Common myeloid progenitor, CD34-positive (primary cell): ENCODE measurements at regions not wholly inside any gene's neighbourhood (a gene's known extent, or its start where the extent isn't known, plus 50 kb on each side); places are given as distances from the start of the nearest gene placed in this dataset.
A peak's percentile ranks its signal among the peaks of the same experiment; 100 is the strongest.
"Not testable (repeated sequence)": the region's sequence is repeated elsewhere in the genome, so short reads cannot be mapped to it uniquely, and the experiment has no call there.

ENCODE experiments used
- CTCF ChIA-PET: fragments of 350-600 bp; sonication (Branson Sonifier 250); formaldehyde crosslinking; loops from one replicate; lab custom pipeline; 2021; ENCODE audit warnings: antibody characterized with exemption; lab: Charles Lee
- POLR2A ChIA-PET: fragments of 350-600 bp; sonication (Branson Sonifier 250); formaldehyde crosslinking; loops from one replicate; lab custom pipeline; 2021; ENCODE audit warnings: antibody characterized with exemption; lab: Charles Lee
- DNase-seq, 3 donors: peaks; one replicate each; pipeline versions ENCODE4 v3.0.0 to v3.0.0-alpha.2; 2013
- H3K27ac ChIP-seq, 2 experiments: 1 replicate in 1 of 2; 2 replicates in 1 of 2; pipeline ENCODE4 v1.7.0; 2013; ENCODE audit warnings: inconsistent platforms in 2 of 2, low read length in 2 of 2, mild to moderate bottlenecking in 2 of 2, low read depth in 1 of 2, moderate library complexity in 1 of 2; ENCODE audit not compliant: severe bottlenecking in 2 of 2, insufficient read depth in 1 of 2, poor library complexity in 1 of 2
- H3K27me3 ChIP-seq, 5 experiments: replicated peaks in 2 of 5; 1 replicate in 3 of 5; 2 replicates in 2 of 5; pipeline versions ENCODE4 v1.6.1 to v1.7.0; 2013; ENCODE audit warnings: low read length in 4 of 5, mild to moderate bottlenecking in 2 of 5, moderate library complexity in 2 of 5, inconsistent platforms in 1 of 5; ENCODE audit not compliant: insufficient read depth in 5 of 5, control insufficient read depth in 4 of 5
- H3K36me3 ChIP-seq, 4 experiments: 1 replicate in 2 of 4; 2 replicates in 2 of 4; pipeline versions ENCODE4 v1.6.1 to v1.7.0; 2013; ENCODE audit warnings: low read length in 3 of 4, control low read depth in 1 of 4, mild to moderate bottlenecking in 1 of 4; ENCODE audit not compliant: control insufficient read depth in 4 of 4, insufficient read depth in 4 of 4
- H3K4me1 ChIP-seq, 4 experiments: 1 replicate in 3 of 4; 2 replicates in 1 of 4; pipeline versions ENCODE4 v1.6.1 to v1.7.1; 2013; ENCODE audit warnings: low read length in 3 of 4, mild to moderate bottlenecking in 3 of 4, control low read depth in 1 of 4, inconsistent platforms in 1 of 4, moderate library complexity in 1 of 4; ENCODE audit not compliant: control insufficient read depth in 4 of 4, insufficient read depth in 4 of 4; ENCODE audit errors: control extremely low read depth in 1 of 4
- H3K4me3 ChIP-seq, 7 experiments: 1 replicate in 4 of 7; 2 replicates in 3 of 7; pipeline versions ENCODE4 v1.5.1 to v1.7.0; 2013; ENCODE audit warnings: mild to moderate bottlenecking in 7 of 7, low read length in 6 of 7, moderate library complexity in 6 of 7, inconsistent platforms in 2 of 7, low read depth in 2 of 7, control low read depth in 1 of 7; ENCODE audit not compliant: insufficient read depth in 4 of 7, control insufficient read depth in 1 of 7; ENCODE audit errors: extremely low read depth in 1 of 7
- H3K9me3 ChIP-seq, 5 experiments: 1 replicate in 4 of 5; 2 replicates in 1 of 5; pipeline versions ENCODE4 v1.6.1 to v1.7.1; 2013; ENCODE audit warnings: low read length in 4 of 5, mild to moderate bottlenecking in 2 of 5, inconsistent platforms in 1 of 5, low read depth in 1 of 5, moderate library complexity in 1 of 5; ENCODE audit not compliant: control insufficient read depth in 4 of 5, insufficient read depth in 2 of 5; ENCODE audit errors: control extremely low read depth in 1 of 5
- WGBS: methylation state at CpG from one replicate; pipeline ENCODE4 v1.1.5; 2013; ENCODE audit not compliant: insufficient coverage; 5-methylcytosine and 5-hydroxymethylcytosine counted together

- DNase-seq = no peak
- Histone ChIP-seq H3K4me1 (no peaks in the 10 kb centered on the region), H3K36me3 (no peaks in the 10 kb centered on the region), H3K27ac (no peak overlapping the region), H3K9me3 (peaks cover 0 to 2% (median 0%) of the 10 kb centered on the region in 5 experiments), H3K27me3 (peaks cover 0 to 5% (median 0%) of the 10 kb centered on the region in 5 experiments), H3K4me3 (no peak overlapping the region)
- no CpG with 5 or more reads among the region's 1 CpG for WGBS
- ChIA-PET CTCF (interaction anchor here (1.2 to 1.7 kb wide), 2 partner anchors 10 to 93 kb away, joined by 3 to 5 read pairs; no protein-coding TSS in a partner anchor), POLR2A (no interaction called here)
These were observed 410.1 kb downstream of the AGTPBP1 start for GRCh38 chr9:85331626-85332025.

- peaks cover 0 to 10% (median 3%) of the 10 kb centered on the region in 5 experiments for H3K9me3 ChIP-seq
- H3K4me3 ChIP-seq = no peak overlapping the region
- no peaks in the 10 kb centered on the region for H3K36me3 ChIP-seq
- DNase-seq = no peak
- H3K27ac ChIP-seq = no peak overlapping the region
- POLR2A ChIA-PET = no interaction called here
- no peaks in the 10 kb centered on the region for H3K4me1 ChIP-seq
- H3K27me3 ChIP-seq = no peaks in the 10 kb centered on the region
- CTCF ChIA-PET = no interaction called here
- WGBS = 100% methylated on average over 3 of the region's 4 CpGs
These were observed 419.2 kb downstream of the AGTPBP1 start for GRCh38 chr9:85322592-85322991.

GRCh38 chr9:85321561-85321960, 420.2 kb downstream of the AGTPBP1 start:
- no peak for DNase-seq
- H3K9me3 ChIP-seq = peaks cover 0 to 10% (median 3%) of the 10 kb centered on the region in 5 experiments
- H3K4me1 ChIP-seq = no peaks in the 10 kb centered on the region
- WGBS = 87% methylated on average over 4 of the region's 5 CpGs
- no peak overlapping the region for H3K27ac ChIP-seq
- no peaks in the 10 kb centered on the region for H3K27me3 ChIP-seq
- no peak overlapping the region for H3K4me3 ChIP-seq
- no peaks in the 10 kb centered on the region for H3K36me3 ChIP-seq
- ChIA-PET POLR2A (no interaction called here), CTCF (no interaction called here)

- Histone ChIP-seq H3K27me3 (no peaks in the 10 kb centered on the region), H3K27ac (no peak overlapping the region), H3K4me3 (no peak overlapping the region), H3K36me3 (no peaks in the 10 kb centered on the region), H3K9me3 (peaks cover 0 to 11% (median 3%) of the 10 kb centered on the region in 5 experiments), H3K4me1 (no peaks in the 10 kb centered on the region)
- DNase-seq = no peak
- WGBS = no CpG with 5 or more reads among the region's 2 CpGs
- ChIA-PET POLR2A (no interaction called here), CTCF (interaction anchor here (1.2 kb wide), 1 partner anchor 9 kb away, joined by 3 read pairs; no protein-coding TSS in a partner anchor)
These were observed 421.7 kb downstream of the AGTPBP1 start for GRCh38 chr9:85319936-85320656.

- H3K36me3 ChIP-seq, DNase-seq, H3K4me1 ChIP-seq, H3K27ac ChIP-seq, POLR2A ChIA-PET, CTCF ChIA-PET, H3K27me3 ChIP-seq, H3K4me3 ChIP-seq: not testable (repeated sequence)
- peaks cover 1 to 24% (median 4%) of the 10 kb centered on the region in 5 experiments for H3K9me3 ChIP-seq
- WGBS = no CpG with 5 or more reads among the region's 2 CpGs
These were observed 426.2 kb downstream of the AGTPBP1 start for GRCh38 chr9:85315535-85315934.

- Histone ChIP-seq H3K4me1 (no peaks in the 10 kb centered on the region), H3K4me3 (no peak overlapping the region), H3K27ac (no peak overlapping the region), H3K9me3 (peaks cover 4 to 34% (median 7%) of the 10 kb centered on the region in 5 experiments), H3K36me3 (no peaks in the 10 kb centered on the region), H3K27me3 (peaks cover 0 to 4% (median 0%) of the 10 kb centered on the region in 5 experiments)
- DNase-seq = peak in 2 of 3 donors; percentile 88 to 92
- POLR2A ChIA-PET = no interaction called here
- CTCF ChIA-PET = interaction anchor here (1.4 kb wide), 1 partner anchor 13 kb away, joined by 3 read pairs; no protein-coding TSS in a partner anchor
These were observed 431.2 kb downstream of the AGTPBP1 start for GRCh38 chr9:85310573-85310972.

GRCh38 chr9:85303757-85304134, 438.0 kb downstream of the AGTPBP1 start:
- Histone ChIP-seq H3K27ac (no peak overlapping the region), H3K4me1 (no peaks in the 10 kb centered on the region), H3K9me3 (peaks cover 0 to under 1% (median 0%) of the 10 kb centered on the region in 5 experiments), H3K36me3 (no peaks in the 10 kb centered on the region), H3K4me3 (no peak overlapping the region), H3K27me3 (peaks cover 0 to 15% (median 0%) of the 10 kb centered on the region in 5 experiments)
- 100% methylated on average over 1 of the region's 4 CpGs for WGBS
- POLR2A ChIA-PET = no interaction called here
- no peak for DNase-seq
- CTCF ChIA-PET = no interaction called here
